A673 (cell line): ENCODE measurements at regions not wholly inside any gene's neighbourhood (a gene's known extent, or its start where the extent isn't known, plus 50 kb on each side); places are given as distances from the start of the nearest gene placed in this dataset.

ENCODE experiments used
- EZH2 ChIP-seq: fragments of 200-600 bp; sonication (generic); IDR thresholded peaks from 2 replicates; pipeline ENCODE4 v1.6.1; 2017; ENCODE audit warnings: borderline replicate concordance, low read depth, mild to moderate bottlenecking, mixed read lengths, antibody characterized with exemption, low read length; ENCODE audit not compliant: poor library complexity, severe bottlenecking
- TF ChIP-seq, protein P1 (sequence below): fragments of 300-800, 200-600 bp; sonication (generic); conservative IDR thresholded peaks from 2 replicates; pipeline ENCODE4 v1.5.1; 2017; ENCODE audit warnings: low read depth, mild to moderate bottlenecking, antibody characterized with exemption, low read length, moderate library complexity, mixed read lengths

DNA sequence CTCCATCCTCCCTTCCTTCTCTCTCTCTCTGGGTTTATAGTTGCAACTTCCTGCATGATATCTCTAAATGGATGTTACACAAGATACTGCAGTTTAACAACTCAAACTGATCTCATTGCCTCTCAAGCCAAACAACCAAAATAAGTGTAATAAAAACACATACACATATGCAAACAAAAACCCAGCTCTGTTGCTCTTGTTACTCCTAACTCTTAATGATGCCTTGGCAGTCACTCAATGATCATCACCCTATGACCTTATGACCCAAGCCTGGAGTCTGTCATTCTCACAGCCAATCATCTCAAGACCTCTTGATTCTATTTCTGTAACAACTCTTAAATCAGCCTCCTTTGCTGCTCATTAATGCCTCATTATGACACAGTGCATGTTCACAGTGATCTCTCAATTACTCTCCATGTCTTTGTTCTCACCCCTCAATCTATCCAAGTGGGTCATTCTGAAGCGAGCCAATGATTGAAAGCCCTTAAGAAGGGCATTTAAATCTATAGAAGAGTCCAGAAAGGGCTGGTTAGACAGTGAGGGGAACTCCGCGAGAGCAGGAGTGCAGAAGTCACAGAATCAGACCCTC is 210.9 kb downstream of the INHBA start:
- TF ChIP-seq, protein P1, sequence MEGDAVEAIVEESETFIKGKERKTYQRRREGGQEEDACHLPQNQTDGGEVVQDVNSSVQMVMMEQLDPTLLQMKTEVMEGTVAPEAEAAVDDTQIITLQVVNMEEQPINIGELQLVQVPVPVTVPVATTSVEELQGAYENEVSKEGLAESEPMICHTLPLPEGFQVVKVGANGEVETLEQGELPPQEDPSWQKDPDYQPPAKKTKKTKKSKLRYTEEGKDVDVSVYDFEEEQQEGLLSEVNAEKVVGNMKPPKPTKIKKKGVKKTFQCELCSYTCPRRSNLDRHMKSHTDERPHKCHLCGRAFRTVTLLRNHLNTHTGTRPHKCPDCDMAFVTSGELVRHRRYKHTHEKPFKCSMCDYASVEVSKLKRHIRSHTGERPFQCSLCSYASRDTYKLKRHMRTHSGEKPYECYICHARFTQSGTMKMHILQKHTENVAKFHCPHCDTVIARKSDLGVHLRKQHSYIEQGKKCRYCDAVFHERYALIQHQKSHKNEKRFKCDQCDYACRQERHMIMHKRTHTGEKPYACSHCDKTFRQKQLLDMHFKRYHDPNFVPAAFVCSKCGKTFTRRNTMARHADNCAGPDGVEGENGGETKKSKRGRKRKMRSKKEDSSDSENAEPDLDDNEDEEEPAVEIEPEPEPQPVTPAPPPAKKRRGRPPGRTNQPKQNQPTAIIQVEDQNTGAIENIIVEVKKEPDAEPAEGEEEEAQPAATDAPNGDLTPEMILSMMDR: no peak
- TF ChIP-seq EZH2: no peak
